ENCODE measurements at regions not wholly inside any gene's neighbourhood (a gene's known extent, or its start where the extent isn't known, plus 50 kb on each side); places are given as distances from the start of the nearest gene placed in this dataset.

DNA sequence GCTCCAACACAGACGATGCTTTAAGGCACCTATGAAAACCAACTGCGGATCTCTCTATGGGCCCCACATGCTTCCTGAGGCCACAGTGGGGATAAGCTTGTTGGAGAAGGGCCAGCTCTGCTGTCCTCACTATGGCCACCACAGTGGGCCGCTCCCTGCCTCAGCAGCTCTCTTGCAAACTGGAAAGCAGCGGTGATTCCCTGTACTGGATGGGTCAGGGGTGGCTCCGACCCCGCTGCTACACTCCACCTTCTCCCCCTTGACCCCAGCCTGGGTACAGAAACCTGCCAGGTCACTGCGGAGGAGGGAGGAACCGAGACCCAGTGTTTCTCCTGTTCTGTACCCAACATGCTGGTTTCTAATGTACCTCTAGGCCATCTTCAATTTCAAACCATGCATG is 403.9 kb downstream of the CTTN start:
- H3K27ac ChIP-seq (ENCODE audit: low read depth, low read length) = no peak overlapping the region
- no peaks in the 10 kb centered on the region for H4K20me1 ChIP-seq (ENCODE audit: insufficient read depth, low read length)
- H2AFZ ChIP-seq (ENCODE audit: low read depth, low read length) = no peak overlapping the region
- H3K4me2 ChIP-seq (ENCODE audit: low read length) = no peak overlapping the region
- H3K79me2 ChIP-seq (ENCODE audit: insufficient read depth, low read length) = no peaks in the 10 kb centered on the region
- no peak overlapping the region for H3K4me3 ChIP-seq (ENCODE audit: insufficient read depth, low read depth, low read length)
- H3K4me1 ChIP-seq (ENCODE audit: insufficient read depth, low read length) = peaks cover 5% of the 10 kb centered on the region
- Mint-ChIP-seq H3K36me3 (ENCODE audit: low read depth, unreplicated experiment) (peaks cover 2% of the 10 kb centered on the region), H3K4me3 (ENCODE audit: unreplicated experiment) (no peak overlapping the region), H3K9me3 (ENCODE audit: unreplicated experiment) (no peaks in the 10 kb centered on the region), H3K27me3 (ENCODE audit: low read depth, unreplicated experiment) (peaks cover 29% of the 10 kb centered on the region), H3K27ac (ENCODE audit: unreplicated experiment) (no peak overlapping the region), H3K4me1 (ENCODE audit: low read depth, unreplicated experiment) (no peaks in the 10 kb centered on the region)
- no peaks in the 10 kb centered on the region for H3K27me3 ChIP-seq (ENCODE audit: insufficient read depth, low read length)
- no peak for DNase-seq (ENCODE audit: low read depth)
- H3K9me3 ChIP-seq (ENCODE audit: insufficient read depth, low read depth, low read length) = no peaks in the 10 kb centered on the region
- no peak for FAIRE-seq
- H3K9ac ChIP-seq (ENCODE audit: low read length) = no peak overlapping the region
- no peaks in the 10 kb centered on the region for H3K36me3 ChIP-seq (ENCODE audit: insufficient read depth, low read length)
- TF ChIP-seq, protein P1, sequence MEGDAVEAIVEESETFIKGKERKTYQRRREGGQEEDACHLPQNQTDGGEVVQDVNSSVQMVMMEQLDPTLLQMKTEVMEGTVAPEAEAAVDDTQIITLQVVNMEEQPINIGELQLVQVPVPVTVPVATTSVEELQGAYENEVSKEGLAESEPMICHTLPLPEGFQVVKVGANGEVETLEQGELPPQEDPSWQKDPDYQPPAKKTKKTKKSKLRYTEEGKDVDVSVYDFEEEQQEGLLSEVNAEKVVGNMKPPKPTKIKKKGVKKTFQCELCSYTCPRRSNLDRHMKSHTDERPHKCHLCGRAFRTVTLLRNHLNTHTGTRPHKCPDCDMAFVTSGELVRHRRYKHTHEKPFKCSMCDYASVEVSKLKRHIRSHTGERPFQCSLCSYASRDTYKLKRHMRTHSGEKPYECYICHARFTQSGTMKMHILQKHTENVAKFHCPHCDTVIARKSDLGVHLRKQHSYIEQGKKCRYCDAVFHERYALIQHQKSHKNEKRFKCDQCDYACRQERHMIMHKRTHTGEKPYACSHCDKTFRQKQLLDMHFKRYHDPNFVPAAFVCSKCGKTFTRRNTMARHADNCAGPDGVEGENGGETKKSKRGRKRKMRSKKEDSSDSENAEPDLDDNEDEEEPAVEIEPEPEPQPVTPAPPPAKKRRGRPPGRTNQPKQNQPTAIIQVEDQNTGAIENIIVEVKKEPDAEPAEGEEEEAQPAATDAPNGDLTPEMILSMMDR (IDR thresholded peaks at IDR 0.05; ENCODE audit: insufficient read depth, low read depth, low read length) = no peak
- no peak for TF ChIP-seq EZH2 (IDR thresholded peaks at IDR 0.05; ENCODE audit: insufficient read depth, low read length)

DNA sequence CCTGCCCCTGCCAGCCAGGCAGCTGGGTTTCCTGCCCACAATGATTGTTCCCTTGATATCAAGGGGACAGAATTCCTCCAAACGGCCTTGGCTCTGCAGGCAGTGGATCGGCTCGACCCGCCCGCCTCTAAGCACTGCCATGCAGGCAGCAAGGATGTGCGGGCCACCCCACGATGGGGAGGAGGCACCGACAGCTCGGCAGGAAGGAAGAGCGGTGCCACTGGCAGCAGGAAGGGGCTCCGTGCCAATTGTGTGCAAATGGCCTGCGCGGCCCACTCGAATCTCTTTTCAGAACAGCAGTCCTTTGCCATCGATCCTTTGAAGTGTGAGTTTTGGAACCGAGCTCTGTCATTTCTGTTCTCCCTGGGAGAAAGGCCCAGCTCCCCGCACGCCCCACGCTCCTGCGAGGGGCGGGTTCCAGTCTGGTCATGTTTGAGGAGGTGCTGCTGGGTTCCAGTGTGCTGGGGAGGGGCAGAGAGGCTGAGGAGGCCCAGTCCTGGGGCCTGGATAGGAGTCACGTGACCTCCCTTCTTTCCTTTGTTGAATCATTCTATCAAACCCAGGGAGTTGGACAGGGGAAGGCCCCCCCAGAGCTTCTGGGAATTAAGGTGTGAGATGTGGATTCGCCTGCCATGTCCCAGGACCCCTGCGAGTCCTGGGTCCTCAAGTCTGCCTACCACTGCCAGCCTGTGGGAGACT is 406.0 kb downstream of the CTTN start:
- H3K36me3 Mint-ChIP-seq (ENCODE audit: low read depth, unreplicated experiment) = peaks cover 3% of the 10 kb centered on the region
- Histone ChIP-seq H3K4me3 (ENCODE audit: insufficient read depth, low read depth, low read length) (no peak overlapping the region), H2AFZ (ENCODE audit: low read depth, low read length) (no peak overlapping the region), H3K36me3 (ENCODE audit: insufficient read depth, low read length) (no peaks in the 10 kb centered on the region), H3K79me2 (ENCODE audit: insufficient read depth, low read length) (no peaks in the 10 kb centered on the region), H3K9ac (ENCODE audit: low read length) (no peak overlapping the region), H3K27ac (ENCODE audit: low read depth, low read length) (no peak overlapping the region), H4K20me1 (ENCODE audit: insufficient read depth, low read length) (no peaks in the 10 kb centered on the region), H3K27me3 (ENCODE audit: insufficient read depth, low read length) (no peaks in the 10 kb centered on the region), H3K9me3 (ENCODE audit: insufficient read depth, low read depth, low read length) (no peaks in the 10 kb centered on the region), H3K4me1 (ENCODE audit: insufficient read depth, low read length) (peaks cover 5% of the 10 kb centered on the region), H3K4me2 (ENCODE audit: low read length) (no peak overlapping the region)
- H3K9me3 Mint-ChIP-seq (ENCODE audit: unreplicated experiment) = no peaks in the 10 kb centered on the region
- FAIRE-seq = no peak
- no peak overlapping the region for H3K27ac Mint-ChIP-seq (ENCODE audit: unreplicated experiment)
- H3K4me1 Mint-ChIP-seq (ENCODE audit: low read depth, unreplicated experiment) = no peaks in the 10 kb centered on the region
- no peak for TF ChIP-seq EZH2 (IDR thresholded peaks at IDR 0.05; ENCODE audit: insufficient read depth, low read length)
- TF ChIP-seq, protein P1 (IDR thresholded peaks at IDR 0.05; ENCODE audit: insufficient read depth, low read depth, low read length) = no peak
- DNase-seq (ENCODE audit: low read depth) = no peak
- H3K4me3 Mint-ChIP-seq (ENCODE audit: unreplicated experiment) = no peak overlapping the region
- H3K27me3 Mint-ChIP-seq (ENCODE audit: low read depth, unreplicated experiment) = peaks cover 34% of the 10 kb centered on the region

DNA sequence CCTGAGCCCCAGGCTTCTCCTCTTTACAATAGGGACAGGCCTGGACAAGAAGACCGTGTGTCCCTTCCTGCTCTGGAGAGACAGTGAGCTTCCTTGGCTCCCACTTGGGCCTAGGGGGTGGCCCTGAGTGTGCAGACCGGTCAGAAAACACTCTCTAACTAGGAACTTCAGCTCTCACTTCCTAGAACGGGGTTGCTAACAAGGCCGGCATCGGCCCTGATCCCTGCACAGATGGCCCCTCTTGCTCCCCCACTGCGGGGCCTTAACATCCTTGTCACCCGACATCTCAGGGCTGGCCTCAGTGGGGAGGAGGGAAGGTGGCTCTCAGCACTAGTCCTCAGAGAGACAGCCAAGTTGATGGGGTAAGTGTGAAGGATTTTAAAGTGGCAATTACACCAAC is 406.9 kb downstream of the CTTN start:
- no peaks in the 10 kb centered on the region for H3K79me2 ChIP-seq (ENCODE audit: insufficient read depth, low read length)
- H3K4me1 ChIP-seq (ENCODE audit: insufficient read depth, low read length) = no peaks in the 10 kb centered on the region
- no peak for FAIRE-seq
- no peak overlapping the region for H3K4me3 ChIP-seq (ENCODE audit: insufficient read depth, low read depth, low read length)
- Mint-ChIP-seq H3K27me3 (ENCODE audit: low read depth, unreplicated experiment) (peaks cover 34% of the 10 kb centered on the region), H3K4me1 (ENCODE audit: low read depth, unreplicated experiment) (no peaks in the 10 kb centered on the region), H3K27ac (ENCODE audit: unreplicated experiment) (no peak overlapping the region), H3K4me3 (ENCODE audit: unreplicated experiment) (no peak overlapping the region), H3K9me3 (ENCODE audit: unreplicated experiment) (no peaks in the 10 kb centered on the region), H3K36me3 (ENCODE audit: low read depth, unreplicated experiment) (peaks cover 3% of the 10 kb centered on the region)
- H3K27ac ChIP-seq (ENCODE audit: low read depth, low read length) = no peak overlapping the region
- H3K36me3 ChIP-seq (ENCODE audit: insufficient read depth, low read length) = no peaks in the 10 kb centered on the region
- H3K27me3 ChIP-seq (ENCODE audit: insufficient read depth, low read length) = no peaks in the 10 kb centered on the region
- H3K9ac ChIP-seq (ENCODE audit: low read length) = no peak overlapping the region
- DNase-seq (ENCODE audit: low read depth) = no peak
- no peaks in the 10 kb centered on the region for H3K9me3 ChIP-seq (ENCODE audit: insufficient read depth, low read depth, low read length)
- H4K20me1 ChIP-seq (ENCODE audit: insufficient read depth, low read length) = no peaks in the 10 kb centered on the region
- no peak overlapping the region for H3K4me2 ChIP-seq (ENCODE audit: low read length)
- H2AFZ ChIP-seq (ENCODE audit: low read depth, low read length) = no peak overlapping the region
- TF ChIP-seq EZH2 (IDR thresholded peaks at IDR 0.05; ENCODE audit: insufficient read depth, low read length) = no peak
- TF ChIP-seq, protein P1 (IDR thresholded peaks at IDR 0.05; ENCODE audit: insufficient read depth, low read depth, low read length) = no peak
